Activated CD8-positive, alpha-beta memory T cell treated with anti-CD3 and anti-CD28 coated beads for 1 hour (primary cell): ENCODE measurements at regions not wholly inside any gene's neighbourhood (a gene's known extent, or its start where the extent isn't known, plus 50 kb on each side); places are given as distances from the start of the nearest gene placed in this dataset.
"Not testable (repeated sequence)": the region's sequence is repeated elsewhere in the genome, so short reads cannot be mapped to it uniquely, and the experiment has no call there.

ENCODE experiments used
- DNase-seq, 2 donors: peaks; one replicate each; pipeline ENCODE4 v3.0.0-alpha.2; 2020; ENCODE audit warnings: low read depth in 1 of 2; ENCODE audit errors: extremely low read depth in 1 of 2

GRCh38 chr2:192854031-192854430, 659.3 kb upstream of the TMEFF2 start:
- DNase-seq, result no peak

- no peak for DNase-seq
Observed at GRCh38 chr2:192828947-192829346, 634.2 kb upstream of the TMEFF2 start.

GRCh38 chr2:192828175-192828574, 633.4 kb upstream of the TMEFF2 start:
- no peak for DNase-seq

DNA sequence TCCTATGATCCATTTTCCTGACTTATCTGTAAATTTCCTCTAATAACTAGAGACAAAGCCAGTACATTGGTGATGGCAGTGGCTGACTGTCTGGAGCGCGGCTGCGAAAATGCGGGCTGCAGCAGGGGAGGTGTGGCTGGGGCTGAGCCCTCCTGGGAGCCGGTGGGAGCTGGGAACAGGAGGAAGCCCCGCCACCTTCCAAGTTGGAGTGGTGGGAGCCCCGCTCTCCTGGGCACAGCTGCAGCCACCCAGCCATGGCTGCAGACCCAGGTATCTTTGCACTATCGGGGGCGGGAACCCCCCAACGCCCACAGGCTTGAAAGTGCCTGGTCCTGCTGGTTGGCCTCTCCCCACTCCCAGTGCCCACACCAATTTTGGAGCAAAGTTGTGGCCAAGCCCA, 633.0 kb upstream of the TMEFF2 start:
- no peak for DNase-seq

DNA sequence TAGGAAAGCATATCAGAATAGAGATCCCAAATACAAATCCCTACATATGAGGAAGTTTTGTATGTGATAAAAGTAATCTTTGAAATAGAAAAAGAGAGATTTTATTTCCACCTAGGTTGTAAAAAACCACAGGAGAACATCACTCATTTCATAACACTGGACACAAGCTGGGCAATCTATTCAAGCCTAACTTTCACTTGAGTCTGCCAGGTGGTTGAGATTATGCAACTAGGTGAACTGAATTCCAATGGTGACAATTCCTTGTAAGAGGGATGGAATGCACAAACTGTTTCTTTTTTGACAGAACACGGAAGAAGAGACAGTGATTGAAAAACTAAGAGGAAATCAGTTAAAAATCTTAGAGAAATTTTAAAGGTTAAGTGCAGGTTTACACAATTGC, 619.6 kb upstream of the TMEFF2 start:
- DNase-seq, result no peak

DNA sequence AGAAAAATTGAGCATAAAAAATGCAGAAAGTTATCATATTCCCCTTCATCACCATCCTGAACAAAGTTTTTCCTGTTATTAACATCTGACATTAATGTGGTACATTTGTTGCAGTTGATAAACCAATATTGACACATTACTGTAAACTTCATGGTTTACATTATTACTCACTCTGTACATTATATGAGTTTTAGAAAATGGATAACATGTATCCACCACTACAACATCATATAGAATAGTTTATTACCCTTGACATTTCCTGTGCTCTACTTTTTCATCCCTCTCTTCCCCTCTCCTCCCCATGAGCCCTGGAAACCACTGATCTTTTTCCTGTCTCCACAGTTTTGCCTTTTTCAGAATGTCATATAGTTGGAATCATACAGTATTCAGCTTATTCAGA, 618.6 kb upstream of the TMEFF2 start:
- no peak for DNase-seq

GRCh38 chr2:192809173-192809572, 614.4 kb upstream of the TMEFF2 start:
- no peak for DNase-seq

DNA sequence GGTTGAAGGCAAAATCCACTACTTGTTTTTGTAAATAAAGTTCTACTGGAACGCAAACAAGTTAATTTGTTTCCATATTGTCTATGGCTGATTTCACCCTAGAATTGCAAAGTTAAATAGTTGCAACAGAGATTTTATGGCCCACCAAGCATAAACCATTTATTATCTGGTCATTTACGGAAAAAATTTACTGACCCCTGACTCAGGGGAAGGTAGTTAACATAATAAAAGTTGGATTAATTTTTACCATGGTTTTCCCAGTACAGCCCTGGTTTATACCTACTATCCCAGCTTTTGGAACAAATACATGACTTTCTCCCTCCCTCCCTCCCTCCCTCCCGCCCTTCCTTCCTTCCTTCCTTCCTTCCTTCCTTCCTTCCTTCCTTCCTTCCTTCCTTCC, 588.9 kb upstream of the TMEFF2 start:
- DNase-seq, result no peak

- no peak for DNase-seq
Observed at GRCh38 chr2:192775459-192776262, 580.9 kb upstream of the TMEFF2 start.

GRCh38 chr2:192775011-192775410, 580.3 kb upstream of the TMEFF2 start:
- no peak for DNase-seq

GRCh38 chr2:192773044-192773443, 578.3 kb upstream of the TMEFF2 start:
- no peak for DNase-seq

GRCh38 chr2:192749611-192750200, 555.0 kb upstream of the TMEFF2 start:
- no peak for DNase-seq

DNA sequence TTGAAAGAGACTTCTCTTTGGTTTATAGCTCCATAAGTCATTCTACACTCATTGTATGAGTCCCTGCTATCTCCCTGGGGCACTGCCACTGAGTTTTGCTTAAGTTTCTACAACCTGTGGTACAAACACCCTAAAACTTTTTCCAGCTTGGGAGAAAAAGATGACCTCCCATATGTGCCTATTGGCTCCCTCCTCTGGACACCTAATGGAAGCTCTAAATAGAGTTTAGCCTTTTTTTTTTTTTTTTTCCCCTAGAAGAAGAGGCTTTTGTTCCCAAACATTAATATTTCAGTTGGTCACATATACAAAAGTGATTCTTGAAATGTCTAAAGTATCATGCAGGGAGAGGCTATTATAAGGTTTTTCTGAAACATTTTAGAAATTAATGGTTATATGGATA, 547.2 kb upstream of the TMEFF2 start:
- DNase-seq, result no peak

- no peak for DNase-seq
Observed at GRCh38 chr2:192735447-192735846, 540.7 kb upstream of the TMEFF2 start.

DNA sequence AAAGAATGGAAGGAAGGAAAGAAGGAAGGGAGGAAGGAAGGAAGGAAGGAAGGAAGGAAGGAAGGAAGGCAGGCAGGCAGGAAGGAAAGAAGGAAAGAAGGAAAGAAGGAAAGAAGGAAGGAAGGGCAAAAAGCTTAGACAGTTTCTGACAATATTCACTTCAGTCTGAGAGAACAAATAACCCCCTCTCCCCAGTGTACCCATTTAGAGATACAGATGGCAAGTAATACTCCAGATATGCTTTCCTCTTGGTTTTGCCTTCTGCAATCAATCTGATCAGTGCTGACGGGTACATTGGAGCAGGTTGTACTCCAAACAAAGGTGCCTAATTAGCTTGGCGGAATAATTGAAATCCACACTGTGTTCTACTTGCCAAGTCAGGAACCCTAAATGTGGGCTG, 534.6 kb upstream of the TMEFF2 start:
- no peak for DNase-seq

GRCh38 chr2:192725991-192726390, 531.3 kb upstream of the TMEFF2 start:
- no peak for DNase-seq

- no peak for DNase-seq
Observed at GRCh38 chr2:192719629-192720028, 524.9 kb upstream of the TMEFF2 start.

DNA sequence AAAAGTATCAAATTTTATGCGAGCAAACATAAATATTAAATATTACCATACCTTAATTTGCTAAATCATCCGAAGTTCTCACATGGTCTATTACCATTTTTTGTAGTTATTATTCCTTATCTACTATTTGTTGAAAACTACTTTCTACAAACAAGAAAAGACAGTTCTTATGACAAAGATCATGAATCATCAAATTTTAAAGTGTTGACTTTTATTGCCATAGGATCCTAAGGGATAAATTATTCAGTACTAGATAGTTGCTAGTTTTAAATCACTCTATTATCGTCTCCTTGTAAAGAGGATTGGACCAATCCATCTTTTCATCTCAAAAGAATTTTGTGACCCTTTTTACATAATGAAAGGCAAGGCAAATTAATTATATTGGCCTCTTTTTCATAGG, 523.6 kb upstream of the TMEFF2 start:
- DNase-seq, result no peak

GRCh38 chr2:192700934-192701333, 506.2 kb upstream of the TMEFF2 start:
- no peak for DNase-seq

GRCh38 chr2:192697880-192698279, 503.1 kb upstream of the TMEFF2 start:
- no peak for DNase-seq

GRCh38 chr2:192696857-192697256, 502.1 kb upstream of the TMEFF2 start:
- DNase-seq, result no peak

- DNase-seq, result no peak
Observed at GRCh38 chr2:192687015-192687414, 492.3 kb upstream of the TMEFF2 start.

DNA sequence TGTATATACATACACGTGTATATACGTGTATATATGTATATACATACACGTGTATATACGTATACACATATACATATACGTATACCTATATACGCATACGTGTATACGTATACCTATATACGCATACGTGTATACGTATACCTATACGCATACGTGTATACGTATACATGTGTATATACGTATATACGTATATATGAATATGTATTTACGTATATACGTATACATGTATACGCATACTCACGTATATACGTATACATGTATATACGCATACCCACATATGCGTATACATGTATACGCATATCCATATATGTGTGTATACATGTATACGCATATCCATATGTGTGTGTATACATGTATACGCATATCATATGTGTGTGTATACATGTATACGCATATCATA, 487.8 kb upstream of the TMEFF2 start:
- DNase-seq, result not testable (repeated sequence)
